ENCODE measurements at regions not wholly inside any gene's neighbourhood (a gene's known extent, or its start where the extent isn't known, plus 50 kb on each side); places are given as distances from the start of the nearest gene placed in this dataset.
"Not testable (repeated sequence)": the region's sequence is repeated elsewhere in the genome, so short reads cannot be mapped to it uniquely, and the experiment has no call there.

DNA sequence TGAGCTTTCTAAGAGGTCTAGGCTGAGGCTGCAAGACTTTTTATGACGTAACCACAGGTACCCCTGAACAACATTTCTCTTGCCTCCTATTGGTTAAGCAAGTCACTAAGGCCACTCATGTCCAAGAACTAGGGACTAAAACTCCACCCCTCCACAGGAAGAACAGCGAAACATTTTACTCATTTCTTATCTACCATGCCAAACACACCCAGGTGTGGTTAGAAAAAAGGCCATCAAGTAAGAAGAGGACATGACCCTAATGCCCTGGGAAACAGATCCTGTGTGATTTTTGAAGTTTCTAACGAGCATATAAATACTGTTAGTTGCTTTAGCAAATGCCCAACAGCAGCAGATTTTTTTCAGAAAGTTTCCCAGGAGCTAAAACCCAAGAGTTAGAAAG is 282.4 kb upstream of the DYNLRB2 start:
- DNase-seq, result no peak

DNA sequence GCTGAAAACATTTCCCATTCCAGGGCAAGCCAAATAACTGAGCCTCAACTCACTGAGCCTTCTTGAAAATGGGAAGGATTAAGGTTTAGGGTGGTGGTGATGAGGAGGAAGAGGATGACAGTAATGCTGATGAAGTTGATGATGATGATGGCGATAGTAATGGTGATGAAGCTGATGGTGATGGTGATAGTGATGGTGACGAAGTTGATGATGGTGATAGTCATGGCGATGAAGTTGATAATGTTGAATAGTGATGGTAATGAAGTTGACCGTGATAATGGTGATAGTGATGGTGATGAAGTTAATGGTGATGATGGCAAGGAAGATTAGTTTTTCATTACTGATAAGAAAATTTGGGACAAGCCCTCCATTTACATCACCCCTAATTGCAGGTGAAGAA is 285.8 kb upstream of the DYNLRB2 start:
- DNase-seq, result no peak

DNA sequence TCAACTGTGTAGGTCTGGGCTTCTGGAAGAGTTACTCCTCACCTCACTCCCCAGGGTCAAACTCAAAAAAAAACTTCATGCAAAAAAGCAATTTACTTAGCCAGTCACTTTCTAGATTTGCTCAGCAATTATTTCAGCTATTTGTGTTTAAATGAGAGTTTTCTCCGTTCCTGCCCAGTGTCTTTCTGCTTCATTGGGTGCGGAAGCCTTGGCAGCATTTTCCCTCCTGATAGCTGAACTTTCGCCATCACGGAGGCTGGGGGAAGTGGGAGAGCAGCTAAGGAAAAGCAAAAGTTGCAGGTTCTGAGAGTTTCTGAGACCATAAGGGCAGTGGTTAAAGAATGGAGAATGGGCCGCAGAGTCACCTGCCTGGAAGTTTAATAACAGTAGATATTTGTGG is 287.1 kb upstream of the DYNLRB2 start:
- no peak for DNase-seq

DNA sequence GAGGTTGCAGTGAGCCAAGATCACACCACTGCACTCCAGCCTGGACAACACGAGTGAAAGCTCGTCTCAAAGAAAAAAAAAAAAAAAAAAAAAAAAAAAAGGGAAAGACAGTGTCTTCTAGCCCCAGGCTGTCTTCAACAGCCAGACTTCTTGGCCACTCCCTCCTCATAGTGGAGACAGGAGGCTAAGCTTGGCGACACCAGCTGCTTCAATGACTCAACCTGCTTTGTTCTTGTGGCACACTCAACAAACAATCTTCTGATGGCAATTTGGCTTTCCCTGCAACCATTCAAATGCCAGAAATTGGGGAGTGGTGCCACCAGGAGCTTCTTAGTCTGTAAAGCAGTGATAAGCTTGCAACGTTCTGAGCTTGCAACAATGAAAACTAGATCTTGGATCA is 290.4 kb upstream of the DYNLRB2 start:
- no peak for DNase-seq

DNA sequence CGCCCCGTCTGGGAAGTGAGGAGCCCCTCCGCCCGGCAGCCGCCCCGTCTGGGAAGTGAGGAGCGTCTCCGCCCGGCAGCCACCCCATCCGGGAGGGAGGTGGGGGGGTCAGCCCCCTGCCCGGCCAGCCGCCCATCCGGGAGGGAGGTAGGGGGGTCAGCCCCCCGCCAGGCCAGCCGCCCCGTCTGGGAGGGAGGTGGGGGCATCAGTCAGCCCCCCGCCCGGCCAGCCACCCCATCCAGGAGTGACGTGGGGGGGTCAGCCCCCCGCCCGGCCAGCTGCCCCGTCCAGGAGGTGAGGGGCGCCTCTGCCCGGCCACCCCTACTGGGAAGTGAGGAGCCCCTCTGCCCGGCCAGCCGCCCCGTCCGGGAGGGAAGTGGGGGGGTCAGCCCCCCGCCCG is 297.5 kb upstream of the DYNLRB2 start:
- DNase-seq, result not testable (repeated sequence)

DNA sequence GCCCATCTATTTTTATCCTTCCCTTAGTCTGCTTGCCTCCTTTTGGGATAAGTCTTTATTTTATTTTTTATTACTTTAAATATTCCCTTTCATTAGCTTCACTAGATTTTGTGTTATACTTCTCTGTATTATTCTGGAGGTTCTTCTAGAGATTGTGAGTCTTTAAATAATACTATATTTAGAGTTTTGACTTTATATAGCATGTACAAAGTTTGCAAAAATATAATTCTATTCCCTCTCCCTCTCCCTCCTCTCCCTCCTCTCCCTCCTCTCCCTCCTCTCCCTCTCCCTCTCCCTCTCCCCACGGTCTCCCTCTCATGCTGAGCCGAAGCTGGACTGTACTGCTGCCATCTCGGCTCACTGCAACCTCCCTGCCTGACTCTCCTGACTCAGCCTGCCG is 298.5 kb upstream of the DYNLRB2 start:
- DNase-seq, result not testable (repeated sequence)

DNA sequence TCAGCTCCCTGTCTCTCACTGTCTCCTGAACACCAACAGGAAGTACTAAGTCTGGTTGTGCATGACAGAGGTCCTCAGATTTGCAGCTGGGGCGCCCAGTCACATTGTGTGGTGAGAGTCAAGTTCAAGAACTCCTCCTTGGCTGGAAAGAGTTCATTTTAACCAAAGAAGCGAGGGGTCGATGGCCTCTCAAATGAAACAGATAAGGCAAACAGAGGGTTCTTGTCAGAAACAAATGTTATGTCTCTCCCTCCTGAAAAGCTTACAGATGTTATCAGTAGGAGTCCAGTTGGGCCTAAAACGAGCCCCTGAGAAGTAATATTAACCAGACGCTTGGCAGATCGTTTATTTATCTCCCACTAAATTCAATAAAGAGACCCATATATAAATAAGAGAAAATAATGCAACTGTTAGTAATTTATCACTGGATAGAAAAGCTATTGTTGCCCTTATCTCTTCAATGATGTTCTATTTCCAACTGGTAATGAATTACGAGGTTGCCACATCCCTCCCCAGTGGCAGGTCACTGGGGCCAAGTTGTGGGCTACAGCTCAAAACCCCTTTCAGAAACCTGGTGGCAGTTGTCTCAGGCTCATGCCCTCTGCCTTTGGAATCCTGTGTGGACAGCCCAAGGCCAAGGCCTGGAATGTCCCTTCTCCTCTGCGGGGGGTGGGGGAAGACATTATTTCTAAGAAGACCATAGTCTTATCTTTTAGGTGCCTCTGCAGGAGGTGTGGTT is 307.5 kb upstream of the DYNLRB2 start:
- peak; percentile 57 for DNase-seq

DNA sequence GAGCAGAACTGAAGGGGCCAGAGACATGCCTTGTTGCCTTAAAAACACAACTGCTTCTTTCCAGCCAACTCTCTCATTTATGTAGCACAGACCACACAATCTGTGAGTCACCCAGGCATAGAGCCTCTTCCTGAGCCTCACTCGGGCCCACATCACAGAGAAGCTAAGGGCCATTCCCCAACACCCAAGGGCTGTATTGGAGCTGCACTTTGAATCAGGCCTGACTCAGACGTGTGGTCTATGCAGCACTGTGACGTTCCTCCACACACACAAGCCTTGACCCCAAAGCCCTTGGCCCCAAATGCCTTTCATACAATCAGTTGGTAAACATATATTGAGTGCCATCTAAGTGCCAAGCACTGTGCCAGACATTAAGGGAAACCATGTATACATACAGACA is 308.9 kb upstream of the DYNLRB2 start:
- no peak for DNase-seq

DNA sequence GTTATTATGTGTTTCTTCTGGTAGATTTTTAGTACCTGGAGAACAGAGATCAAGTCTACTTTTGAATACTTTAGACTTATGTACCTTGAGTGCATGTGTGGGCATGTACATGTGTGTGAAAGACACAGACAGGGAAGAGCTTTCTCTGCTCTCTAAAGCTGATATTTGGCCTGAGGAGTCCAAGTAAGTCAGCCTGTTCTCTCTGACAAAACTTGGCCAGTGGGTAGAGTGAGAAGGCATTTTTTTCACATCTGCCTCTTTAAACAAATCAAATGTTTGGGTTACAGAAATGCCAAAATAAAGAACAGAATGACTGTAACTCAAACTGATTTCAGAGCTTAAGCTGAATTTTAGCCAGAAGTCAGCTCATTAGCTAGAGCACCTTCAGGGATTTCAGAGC is 309.7 kb upstream of the DYNLRB2 start:
- DNase-seq, result no peak

DNA sequence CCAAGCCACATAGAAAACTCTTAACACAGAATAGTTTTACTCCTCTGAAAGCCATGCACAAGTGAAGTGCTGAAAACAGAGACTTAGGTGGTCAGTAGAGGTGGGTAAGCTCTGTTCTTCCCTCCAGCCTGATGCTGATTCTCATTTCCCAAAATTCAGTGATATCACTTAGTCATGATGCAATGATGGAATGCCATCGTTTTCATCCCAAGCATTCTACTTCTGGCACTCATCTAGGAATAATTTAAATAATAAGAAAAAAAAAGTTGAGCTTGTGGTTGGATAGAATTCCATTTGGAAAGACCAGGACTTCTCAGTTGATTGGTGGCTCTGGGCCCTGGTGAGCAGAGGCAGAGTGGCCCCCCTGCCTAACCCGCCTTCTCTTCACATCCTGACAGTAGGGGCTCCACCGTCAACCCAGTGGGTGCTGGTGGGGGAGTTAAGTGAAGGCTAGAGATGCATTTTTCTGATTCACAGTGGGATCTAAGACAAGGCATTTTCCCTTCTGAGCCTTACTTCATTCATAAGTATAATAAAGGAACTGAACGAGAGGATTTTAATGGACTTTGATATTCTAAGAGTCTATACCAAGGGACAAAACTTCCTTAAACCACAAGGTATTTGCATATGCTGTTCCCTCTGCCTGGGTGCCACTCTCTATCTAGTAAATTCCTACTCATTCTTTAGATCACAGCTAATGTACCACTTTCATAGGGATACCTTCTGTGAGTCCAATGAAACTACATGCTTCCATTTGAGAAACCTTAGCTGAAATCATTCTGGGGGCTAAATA is 310.3 kb upstream of the DYNLRB2 start:
- no peak for DNase-seq

DNA sequence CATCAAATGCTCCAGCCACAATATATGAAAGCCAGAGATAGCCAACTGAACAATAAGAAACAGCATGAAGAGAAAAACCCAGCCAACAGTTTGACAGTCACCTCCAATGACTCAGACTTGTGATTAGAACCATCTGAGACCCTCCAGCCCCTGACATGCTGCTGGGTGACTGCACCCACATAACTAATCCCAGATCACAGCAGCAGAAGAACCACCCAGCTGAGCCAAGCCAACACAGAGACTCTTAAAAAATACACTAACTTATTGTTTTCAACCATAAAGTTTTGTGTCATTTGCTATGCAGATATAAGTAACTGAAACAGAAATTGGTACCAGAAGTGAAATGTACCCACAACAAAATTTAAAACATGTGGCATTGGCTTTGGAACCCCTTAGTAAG is 314.3 kb upstream of the DYNLRB2 start:
- no peak for DNase-seq

DNA sequence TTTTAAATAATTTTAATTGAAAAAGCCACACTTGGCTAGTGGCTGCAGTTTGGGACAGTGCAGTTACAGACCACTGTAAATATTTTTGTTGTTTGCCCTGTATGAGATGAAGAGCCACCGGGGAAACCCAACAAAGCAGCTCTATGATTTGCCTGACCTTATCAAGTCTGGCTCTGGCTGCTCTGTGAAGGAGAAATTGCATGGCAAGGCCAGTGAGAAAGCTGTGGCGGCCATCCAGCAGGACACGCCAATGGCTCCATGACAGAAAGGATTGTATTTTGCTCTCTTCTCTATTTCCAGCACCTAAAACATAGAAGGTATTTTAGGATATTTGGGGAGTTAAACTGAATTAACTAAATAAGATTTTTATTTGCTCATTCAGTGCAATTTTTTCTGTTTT is 330.0 kb upstream of the DYNLRB2 start:
- no peak for DNase-seq

DNA sequence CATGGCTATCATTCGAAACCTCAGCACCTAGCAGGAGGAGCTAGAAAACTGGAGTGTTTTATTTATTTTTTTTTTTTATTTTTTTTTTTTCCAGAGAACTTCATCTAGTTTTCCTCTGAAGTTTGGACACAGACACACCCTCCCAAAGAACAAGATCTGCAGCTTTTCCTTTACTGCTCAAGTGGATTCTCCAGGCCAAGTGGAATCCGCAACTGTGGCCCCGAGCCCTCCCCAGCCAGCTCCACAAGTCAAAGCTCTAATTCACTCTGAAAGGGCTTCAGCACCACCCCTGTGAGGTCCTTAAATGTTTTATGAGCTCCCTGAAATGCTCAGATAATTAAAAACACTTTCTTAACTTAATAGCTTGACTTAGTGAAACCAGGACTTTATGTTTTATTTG is 332.1 kb upstream of the DYNLRB2 start:
- DNase-seq, result no peak

DNA sequence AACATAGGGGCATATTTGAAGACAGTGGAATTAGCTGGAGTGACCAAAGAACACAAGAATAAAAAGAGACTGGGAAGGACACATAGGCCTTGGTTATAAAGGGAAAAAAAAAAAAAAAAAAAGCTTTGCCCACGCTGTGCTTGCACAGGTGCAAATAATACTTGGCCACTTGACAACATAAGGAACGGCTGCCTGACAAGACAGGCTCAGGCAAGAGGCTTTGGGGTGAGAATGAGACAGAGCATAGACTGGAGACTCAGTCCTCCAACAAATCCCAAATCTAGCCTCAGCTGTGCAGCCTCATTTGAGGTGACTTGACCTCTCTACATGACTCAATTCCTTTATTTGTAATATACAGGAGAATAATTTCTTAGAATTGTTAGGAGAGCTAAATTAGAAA is 332.8 kb upstream of the DYNLRB2 start:
- no peak for DNase-seq

DNA sequence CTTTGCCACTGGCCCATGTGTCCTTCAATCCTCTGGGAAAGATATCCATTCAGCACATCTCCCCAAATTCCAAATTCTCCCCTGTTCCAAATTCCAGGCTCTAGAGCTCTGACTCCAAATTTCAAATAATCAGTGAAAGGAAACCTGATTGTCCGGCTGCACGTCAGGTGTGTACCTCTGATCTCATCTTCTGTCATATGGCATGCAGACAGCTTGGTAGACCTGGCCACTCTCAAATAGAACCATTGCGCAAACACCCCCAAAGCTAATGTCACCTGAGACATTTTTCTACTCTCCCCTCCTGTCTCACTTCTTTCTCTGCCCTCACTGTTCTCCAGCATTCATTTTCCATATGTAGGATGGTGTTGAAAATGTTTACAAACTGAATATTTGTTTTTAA is 337.0 kb upstream of the DYNLRB2 start:
- DNase-seq, result no peak

DNA sequence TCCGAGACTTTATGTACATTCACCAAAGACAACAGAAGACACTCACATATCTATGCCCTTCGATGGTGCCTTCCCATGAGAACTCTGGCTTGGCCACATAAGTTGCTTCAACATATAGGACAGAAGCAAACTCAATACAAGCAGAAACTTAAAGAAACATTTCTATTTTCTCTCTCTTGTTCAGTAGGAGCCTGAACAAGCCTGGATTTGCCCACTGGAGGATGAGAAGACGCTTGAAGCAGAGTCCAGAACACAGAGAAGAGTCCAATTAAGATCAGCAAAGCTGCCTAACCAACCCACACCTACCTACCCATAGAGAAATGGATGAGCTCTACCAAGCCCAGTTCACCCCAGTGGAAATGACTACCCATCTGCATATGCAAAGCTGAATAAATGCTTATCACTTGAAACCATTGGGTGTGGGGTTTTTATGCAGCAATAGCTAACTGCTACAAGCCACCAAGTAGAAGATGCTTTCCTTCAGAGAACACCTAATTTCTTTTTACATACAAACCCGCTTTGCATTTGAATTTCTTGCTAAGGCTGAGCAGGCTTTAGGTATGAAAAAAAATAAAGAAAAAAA is 337.9 kb upstream of the DYNLRB2 start:
- DNase-seq, result no peak

DNA sequence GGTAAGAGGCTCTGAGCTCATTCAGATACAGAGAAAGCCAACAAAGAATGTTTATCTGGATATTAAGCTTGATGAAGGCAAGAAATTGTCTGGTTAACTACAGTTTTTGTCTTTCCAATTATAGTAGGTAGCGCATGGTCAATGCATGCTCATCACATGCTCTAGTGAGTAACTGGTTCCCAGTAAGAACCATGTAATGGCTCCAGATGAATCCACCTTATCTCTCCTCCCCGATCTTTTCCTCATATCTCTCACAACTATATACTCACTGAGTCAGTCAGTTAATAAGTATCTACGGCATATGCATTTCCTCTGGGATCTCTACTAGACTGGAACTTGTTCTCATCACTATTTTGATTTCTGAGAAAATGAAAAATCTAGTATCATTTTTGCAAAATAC is 340.7 kb upstream of the DYNLRB2 start:
- no peak for DNase-seq

DNA sequence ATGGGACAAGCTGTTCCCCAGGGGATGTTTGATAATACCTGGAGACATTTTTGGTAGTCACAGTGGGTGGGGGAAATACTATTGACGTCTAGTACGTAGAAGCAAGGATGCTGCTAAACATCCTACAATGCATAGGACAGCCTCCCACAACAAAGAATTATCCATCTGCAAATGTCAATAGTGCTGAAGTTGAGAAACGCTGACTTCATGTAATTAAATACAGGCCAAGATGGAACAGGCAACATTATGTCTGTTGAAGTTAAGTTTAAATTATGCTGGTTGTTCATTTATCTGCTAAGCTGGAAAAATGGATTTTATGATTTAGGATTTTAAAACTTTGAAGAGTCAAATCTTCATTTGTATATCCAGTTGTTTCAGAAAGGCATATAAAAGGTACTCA is 341.2 kb upstream of the DYNLRB2 start:
- no peak for DNase-seq

DNA sequence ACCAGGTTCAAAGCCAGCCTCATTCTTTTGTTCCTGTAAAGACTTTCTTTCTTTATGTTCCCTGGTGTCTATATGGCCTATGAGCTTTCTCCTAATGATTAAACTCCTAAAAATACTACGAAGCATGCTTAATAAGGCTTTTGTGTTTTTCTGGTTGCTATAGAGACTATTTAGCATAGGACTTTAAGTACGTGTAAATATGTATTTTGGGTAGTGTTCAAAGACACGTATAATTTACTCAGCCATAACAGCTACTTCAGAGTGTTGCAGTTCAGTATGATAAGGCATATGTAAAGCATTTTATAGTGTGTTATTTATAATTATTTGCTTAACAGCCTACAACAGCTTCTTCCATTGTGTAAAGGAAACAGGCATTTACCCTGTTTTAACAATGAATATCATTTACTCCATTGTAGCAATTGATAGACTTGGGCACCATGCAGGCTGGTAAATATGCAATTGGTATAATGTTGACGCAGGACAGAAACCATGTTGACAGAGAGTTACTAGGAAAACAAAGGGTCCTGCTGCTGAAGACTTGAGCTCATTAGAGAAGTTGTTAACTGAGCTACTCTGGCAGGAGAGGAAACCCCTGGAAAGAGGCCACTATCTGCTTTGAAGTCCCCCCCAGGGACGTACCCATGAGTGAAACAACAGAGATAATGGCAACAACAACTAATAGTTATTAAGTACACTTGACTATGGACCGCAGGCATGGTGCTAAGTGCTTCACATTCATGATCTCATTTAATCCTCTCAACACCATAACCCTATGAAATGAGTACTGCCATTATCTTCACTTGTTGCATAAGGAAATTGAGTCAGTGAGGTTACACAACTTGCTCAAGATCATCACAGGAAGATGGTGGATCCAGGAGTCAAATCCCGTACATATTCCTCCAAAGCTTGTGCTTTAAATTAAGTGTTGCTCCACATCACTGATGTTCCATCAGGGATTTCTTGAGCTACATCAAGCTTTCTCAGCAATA is 342.2 kb upstream of the DYNLRB2 start:
- peak; percentile 49 for DNase-seq

DNA sequence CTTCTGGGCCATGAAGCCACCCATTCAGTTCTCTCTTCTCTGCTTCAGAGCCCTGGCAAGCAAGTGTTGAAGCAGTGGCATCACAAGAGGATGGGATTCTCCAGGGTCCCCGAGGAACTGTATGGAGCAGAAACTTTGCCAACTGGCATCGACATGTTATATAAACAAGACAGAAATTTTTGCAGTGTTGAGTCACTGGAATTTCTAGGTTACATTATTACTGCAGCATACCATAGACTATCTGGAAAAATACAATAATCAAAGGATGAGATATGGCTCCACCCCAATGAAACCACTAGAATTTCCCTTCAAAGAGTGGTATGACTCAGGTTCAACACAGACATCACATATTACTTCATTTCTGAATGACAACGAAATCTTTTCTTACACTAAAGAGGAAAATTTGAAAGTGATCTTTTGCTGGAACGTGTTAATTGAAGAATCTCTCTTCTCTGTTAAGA is 343.0 kb upstream of the DYNLRB2 start:
- DNase-seq, result no peak

DNA sequence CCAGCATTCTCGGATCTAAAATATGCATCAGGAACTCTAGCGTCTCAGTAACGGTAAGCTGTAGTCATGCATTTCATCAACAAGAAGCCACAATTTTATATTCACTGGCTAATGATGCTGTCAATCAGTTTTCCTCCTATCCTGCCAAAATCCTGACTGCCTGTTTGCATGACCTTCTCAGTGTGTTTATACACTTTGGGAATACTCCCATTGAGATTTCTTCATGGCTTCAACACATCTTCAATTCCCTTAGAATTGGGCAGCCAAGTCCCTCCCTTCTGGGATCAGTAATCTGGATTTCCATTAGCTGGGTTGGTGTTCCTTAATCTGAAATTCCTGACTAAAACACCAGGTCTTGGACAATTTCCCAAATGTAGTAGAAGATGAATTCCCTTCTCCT is 348.9 kb upstream of the DYNLRB2 start:
- no peak for DNase-seq

Data from renal pelvis (tissue), 1 donor.